ENCODE measurements at regions not wholly inside any gene's neighbourhood (a gene's known extent, or its start where the extent isn't known, plus 50 kb on each side); places are given as distances from the start of the nearest gene placed in this dataset.
"Not testable (repeated sequence)": the region's sequence is repeated elsewhere in the genome, so short reads cannot be mapped to it uniquely, and the experiment has no call there.

GRCh38 chr2:122352151-122352550, 596.7 kb downstream of the TSN start:
- H3K36me3 ChIP-seq (replicated peaks); H3K4me3 ChIP-seq; in situ Hi-C loops (cut with MboI; ENCODE audit: low sequenced_read_pairs); H3K4me1 ChIP-seq; H3K9me3 ChIP-seq; DNase-seq (ENCODE audit: low spot score in 2 of 2); H3K27me3 ChIP-seq (ENCODE audit: low read depth): not testable (repeated sequence)

- no peak overlapping the region for H3K4me3 ChIP-seq
These were observed 602.5 kb downstream of the TSN start for GRCh38 chr2:122357998-122358397.

GRCh38 chr2:122358729-122359128, 603.3 kb downstream of the TSN start:
- Histone ChIP-seq H3K36me3 (replicated peaks) (no peaks in the 10 kb centered on the region), H3K27me3 (ENCODE audit: low read depth) (no peaks in the 10 kb centered on the region), H3K9me3 (no peaks in the 10 kb centered on the region), H3K4me3 (no peak overlapping the region), H3K4me1 (no peaks in the 10 kb centered on the region)
- DNase-seq (ENCODE audit: low spot score in 2 of 2): no peak
- in situ Hi-C loops (cut with MboI; ENCODE audit: low sequenced_read_pairs): no loop called here

More at GRCh38 chr2:122357998-122358397, 602.5 kb downstream of the TSN start:
- Histone ChIP-seq H3K9me3 (no peaks in the 10 kb centered on the region), H3K36me3 (replicated peaks) (no peaks in the 10 kb centered on the region), H3K4me1 (no peaks in the 10 kb centered on the region), H3K27me3 (ENCODE audit: low read depth) (no peaks in the 10 kb centered on the region)
- DNase-seq (ENCODE audit: low spot score in 2 of 2): no peak
- in situ Hi-C loops (cut with MboI; ENCODE audit: low sequenced_read_pairs): no loop called here

- Histone ChIP-seq H3K36me3 (replicated peaks) (no peaks in the 10 kb centered on the region), H3K9me3 (no peaks in the 10 kb centered on the region), H3K4me1 (no peaks in the 10 kb centered on the region), H3K4me3 (no peak overlapping the region), H3K27me3 (ENCODE audit: low read depth) (no peaks in the 10 kb centered on the region)
- in situ Hi-C loops (cut with MboI; ENCODE audit: low sequenced_read_pairs): no loop called here
- no peak for DNase-seq (ENCODE audit: low spot score in 2 of 2)
These were observed 608.4 kb downstream of the TSN start for GRCh38 chr2:122363885-122364284.

- Histone ChIP-seq H3K4me3 (no peak overlapping the region), H3K36me3 (replicated peaks) (no peaks in the 10 kb centered on the region), H3K27me3 (ENCODE audit: low read depth) (no peaks in the 10 kb centered on the region), H3K9me3 (no peaks in the 10 kb centered on the region), H3K4me1 (no peaks in the 10 kb centered on the region)
- in situ Hi-C loops (cut with MboI; ENCODE audit: low sequenced_read_pairs): no loop called here
- no peak for DNase-seq (ENCODE audit: low spot score in 2 of 2)
These were observed 611.0 kb downstream of the TSN start for GRCh38 chr2:122366427-122366826.

GRCh38 chr2:122366969-122367645, 611.7 kb downstream of the TSN start:
- Histone ChIP-seq H3K4me3 (no peak overlapping the region), H3K36me3 (replicated peaks) (no peaks in the 10 kb centered on the region), H3K9me3 (no peaks in the 10 kb centered on the region), H3K4me1 (no peaks in the 10 kb centered on the region), H3K27me3 (ENCODE audit: low read depth) (no peaks in the 10 kb centered on the region)
- in situ Hi-C loops (cut with MboI; ENCODE audit: low sequenced_read_pairs): no loop called here
- no peak for DNase-seq (ENCODE audit: low spot score in 2 of 2)

- DNase-seq (ENCODE audit: low spot score in 2 of 2): no peak
- no peaks in the 10 kb centered on the region for H3K4me1 ChIP-seq
- no peaks in the 10 kb centered on the region for H3K9me3 ChIP-seq
- H3K36me3 ChIP-seq (replicated peaks): no peaks in the 10 kb centered on the region
- in situ Hi-C loops (cut with MboI; ENCODE audit: low sequenced_read_pairs): no loop called here
- H3K4me3 ChIP-seq: no peak overlapping the region
- H3K27me3 ChIP-seq (ENCODE audit: low read depth): no peaks in the 10 kb centered on the region
These were observed 612.2 kb downstream of the TSN start for GRCh38 chr2:122367646-122368010.

- no peaks in the 10 kb centered on the region for H3K36me3 ChIP-seq (replicated peaks)
- DNase-seq (ENCODE audit: low spot score in 2 of 2): peak; percentile 7 to 19
- H3K4me1 ChIP-seq: no peaks in the 10 kb centered on the region
- in situ Hi-C loops (cut with MboI; ENCODE audit: low sequenced_read_pairs): no loop called here
- H3K4me3 ChIP-seq: no peak overlapping the region
- H3K9me3 ChIP-seq: no peaks in the 10 kb centered on the region; the same call in 1 of the 2 replicates
- no peaks in the 10 kb centered on the region for H3K27me3 ChIP-seq (ENCODE audit: low read depth)
These were observed 613.3 kb downstream of the TSN start for GRCh38 chr2:122368576-122369243.

- DNase-seq (ENCODE audit: low spot score in 2 of 2): no peak
- in situ Hi-C loops (cut with MboI; ENCODE audit: low sequenced_read_pairs): no loop called here
- no peaks in the 10 kb centered on the region for H3K36me3 ChIP-seq (replicated peaks)
- 0 out of 2 replicates have a peak, but pooled peaks cover 2% of the 10 kb centered on the region for H3K27me3 ChIP-seq (ENCODE audit: low read depth)
- no peak overlapping the region for H3K4me3 ChIP-seq
- H3K4me1 ChIP-seq: no peaks in the 10 kb centered on the region
- no peaks in the 10 kb centered on the region for H3K9me3 ChIP-seq
These were observed 623.1 kb downstream of the TSN start for GRCh38 chr2:122378521-122378920.

- in situ Hi-C loops (cut with MboI; ENCODE audit: low sequenced_read_pairs): no loop called here
- no peak for DNase-seq (ENCODE audit: low spot score in 2 of 2)
- Histone ChIP-seq H3K36me3 (replicated peaks) (no peaks in the 10 kb centered on the region), H3K4me3 (no peak overlapping the region), H3K4me1 (no peaks in the 10 kb centered on the region), H3K9me3 (no peaks in the 10 kb centered on the region), H3K27me3 (ENCODE audit: low read depth) (no peaks in the 10 kb centered on the region)
These were observed 629.4 kb downstream of the TSN start for GRCh38 chr2:122384768-122385333.

GRCh38 chr2:122388208-122388607, 632.8 kb downstream of the TSN start:
- H3K36me3 ChIP-seq (replicated peaks): no peaks in the 10 kb centered on the region
- H3K4me1 ChIP-seq: no peaks in the 10 kb centered on the region
- DNase-seq (ENCODE audit: low spot score in 2 of 2): no peak
- in situ Hi-C loops (cut with MboI; ENCODE audit: low sequenced_read_pairs): no loop called here
- H3K9me3 ChIP-seq: no peaks in the 10 kb centered on the region
- no peak overlapping the region for H3K4me3 ChIP-seq
- no peaks in the 10 kb centered on the region for H3K27me3 ChIP-seq (ENCODE audit: low read depth)

GRCh38 chr2:122389694-122390093, 634.2 kb downstream of the TSN start:
- Histone ChIP-seq H3K27me3 (ENCODE audit: low read depth) (no peaks in the 10 kb centered on the region), H3K9me3 (no peaks in the 10 kb centered on the region), H3K4me1 (no peaks in the 10 kb centered on the region), H3K36me3 (replicated peaks) (no peaks in the 10 kb centered on the region), H3K4me3 (no peak overlapping the region)
- DNase-seq (ENCODE audit: low spot score in 2 of 2): no peak
- in situ Hi-C loops (cut with MboI; ENCODE audit: low sequenced_read_pairs): no loop called here

GRCh38 chr2:122390406-122390805, 635.0 kb downstream of the TSN start:
- Histone ChIP-seq H3K36me3 (replicated peaks) (no peaks in the 10 kb centered on the region), H3K27me3 (ENCODE audit: low read depth) (no peaks in the 10 kb centered on the region), H3K9me3 (no peaks in the 10 kb centered on the region), H3K4me3 (no peak overlapping the region), H3K4me1 (no peaks in the 10 kb centered on the region)
- in situ Hi-C loops (cut with MboI; ENCODE audit: low sequenced_read_pairs): no loop called here
- no peak for DNase-seq (ENCODE audit: low spot score in 2 of 2)

GRCh38 chr2:122391726-122392125, 636.3 kb downstream of the TSN start:
- Histone ChIP-seq H3K27me3 (ENCODE audit: low read depth) (no peaks in the 10 kb centered on the region), H3K36me3 (replicated peaks) (no peaks in the 10 kb centered on the region), H3K4me3 (no peak overlapping the region), H3K9me3 (no peaks in the 10 kb centered on the region), H3K4me1 (no peaks in the 10 kb centered on the region)
- DNase-seq (ENCODE audit: low spot score in 2 of 2): no peak
- in situ Hi-C loops (cut with MboI; ENCODE audit: low sequenced_read_pairs): no loop called here

All from HAP-1 (cell line).